A549 (cell line): ENCODE measurements at regions not wholly inside any gene's neighbourhood (a gene's known extent, or its start where the extent isn't known, plus 50 kb on each side); places are given as distances from the start of the nearest gene placed in this dataset.

Experiments used
- CTCF ChIP-seq: fragments of >200 bp; sonication (Bioruptor Twin); formaldehyde crosslinking; IDR thresholded peaks from 3 replicates; pipeline ENCODE4 v1.5.1; 2016
- KDM1A ChIP-seq: fragments of 200-600 bp; sonication (generic); IDR thresholded peaks from 2 replicates; pipeline ENCODE4 v1.6.1; 2016; ENCODE audit warnings: low read depth, mild to moderate bottlenecking
- MAZ ChIP-seq: fragments of 150-350 bp; IDR thresholded peaks from 2 replicates; pipeline ENCODE4 v1.6.1; 2014; ENCODE audit warnings: antibody characterized with exemption, low read depth, low read length, borderline replicate concordance
- POLR2A ChIP-seq: IDR thresholded peaks from 2 replicates; pipeline ENCODE4 v1.6.1; 2012; ENCODE audit warnings: mild to moderate bottlenecking, low read length
- REST ChIP-seq: fragments of 200-600 bp; sonication (generic); IDR thresholded peaks from 2 replicates; pipeline ENCODE4 v1.6.1; 2016; ENCODE audit warnings: antibody characterized with exemption, mild to moderate bottlenecking, moderate library complexity
- RFX5 ChIP-seq: fragments of 450-650 bp; IDR thresholded peaks from 2 replicates; pipeline ENCODE4 v1.7.1; 2014; ENCODE audit warnings: antibody characterized with exemption, mild to moderate bottlenecking, moderate library complexity
- ZFP36 ChIP-seq: fragments of 450-650 bp; IDR thresholded peaks from 2 replicates; pipeline ENCODE4 v1.6.1; 2014; ENCODE audit warnings: borderline replicate concordance; ENCODE audit not compliant: partially characterized antibody

GRCh38 chr4:75376543-75376942 is 137.7 kb downstream of the RCHY1 start:
- no peak for TF ChIP-seq KDM1A
- no peak for TF ChIP-seq CTCF
- TF ChIP-seq MAZ, result no peak
- no peak for TF ChIP-seq POLR2A
- no peak for TF ChIP-seq ZFP36
- TF ChIP-seq RFX5, result no peak
- TF ChIP-seq REST, result no peak
